Panc1 (cell line): ENCODE measurements at regions not wholly inside any gene's neighbourhood (a gene's known extent, or its start where the extent isn't known, plus 50 kb on each side); places are given as distances from the start of the nearest gene placed in this dataset.

Source experiments
- ATAC-seq: fragments of 200-7000 bp; cut with Tn5 transposase; 2 replicates; pipeline ENCODE4 v1.9.1; 2020; ENCODE audit warnings: mild to moderate bottlenecking, moderate library complexity
- BruUV-seq: library from RNA; stranded (reverse); fragments of 400-500 nt; replicated peaks from 2 replicates; lab custom pipeline; 2021; lab: Mats Ljungman, UMichigan
- CTCF ChIA-PET: fragments of 300-600 bp; sonication (Branson Sonifier 250); formaldehyde crosslinking; loops from one replicate; lab custom pipeline; 2022; ENCODE audit warnings: antibody characterized with exemption; lab: Charles Lee
- POLR2A ChIA-PET: fragments of 300-600 bp; sonication (Branson Sonifier 250); formaldehyde crosslinking; loops from one replicate; lab custom pipeline; 2022; ENCODE audit warnings: antibody characterized with exemption; lab: Charles Lee
- DNase-seq: peaks from one replicate; pipeline ENCODE4 v3.0.0-alpha.2; 2010; ENCODE audit warnings: low read depth, low spot score
- H3K27ac ChIP-seq: 2 replicates; pipeline ENCODE4 v1.5.1; 2011; ENCODE audit warnings: mild to moderate bottlenecking, low read length, inconsistent platforms
- H3K27me3 ChIP-seq: fragments of 200-500 bp; sonication (Bioruptor generic); 2 replicates; pipeline ENCODE4 v1.6.0; 2014; ENCODE audit warnings: low read length, inconsistent platforms; ENCODE audit not compliant: control insufficient read depth, insufficient read depth
- H3K36me3 ChIP-seq: fragments of 200-500 bp; sonication (Bioruptor generic); 2 replicates; pipeline ENCODE4 v1.5.1; 2014; ENCODE audit warnings: inconsistent platforms, mild to moderate bottlenecking, low read length, moderate library complexity; ENCODE audit not compliant: control insufficient read depth, insufficient read depth
- H3K4me1 ChIP-seq: 2 replicates; pipeline ENCODE4 v1.5.1; 2011; ENCODE audit warnings: inconsistent platforms, mild to moderate bottlenecking, low read length, moderate library complexity; ENCODE audit not compliant: control insufficient read depth, insufficient read depth
- H3K4me3 ChIP-seq, 2 experiments: 2 replicates each; pipeline ENCODE4 v1.5.1; 2011 to 2012; ENCODE audit warnings: low read depth in 2 of 2, low read length in 2 of 2, mild to moderate bottlenecking in 2 of 2, inconsistent platforms in 1 of 2, moderate library complexity in 1 of 2
- H3K9me3 ChIP-seq: fragments of 200-500 bp; sonication (Bioruptor generic); 2 replicates; pipeline ENCODE4 v1.5.1; 2014; ENCODE audit warnings: low read depth, mild to moderate bottlenecking, inconsistent platforms, low read length, moderate library complexity; ENCODE audit not compliant: control insufficient read depth, insufficient read depth
- CTCF ChIP-seq: fragments of 450-650 bp; IDR thresholded peaks from 2 replicates; pipeline ENCODE4 v1.5.1; 2017; ENCODE audit warnings: mild to moderate bottlenecking
- POLR2AphosphoS5 ChIP-seq: IDR thresholded peaks from 2 replicates; pipeline ENCODE4 v1.6.1; 2012; ENCODE audit warnings: mild to moderate bottlenecking, low read depth, low read length, moderate library complexity
- REST ChIP-seq, 2 experiments: IDR thresholded peaks; 2 replicates each; pipeline ENCODE4 v1.6.1; 2011 to 2012; ENCODE audit warnings: low read depth in 2 of 2, control low read depth in 1 of 2, low read length in 1 of 2, mild to moderate bottlenecking in 1 of 2, moderate library complexity in 1 of 2; ENCODE audit not compliant: insufficient read depth in 1 of 2
- SIN3A ChIP-seq: IDR thresholded peaks from 2 replicates; pipeline ENCODE4 v1.6.1; 2012; ENCODE audit warnings: low read depth, mild to moderate bottlenecking, low read length, moderate library complexity, borderline replicate concordance; ENCODE audit not compliant: insufficient read depth
- TCF7L2 ChIP-seq: IDR thresholded peaks from 2 replicates; pipeline ENCODE4 v1.6.1; 2011; ENCODE audit warnings: mild to moderate bottlenecking, low read depth, low read length, inconsistent platforms
- in situ Hi-C: cut with HindIII; loops from 2 replicates; pipeline ENCODE4 v1.10.0; 2016; ENCODE audit warnings: low sequenced_read_pairs, low pct_unique_long_range_greater_than_20kb
- intact Hi-C: fragments of 100-400 bp; cut with micrococcal nuclease; formaldehyde crosslinking; loops from one replicate; pipeline ENCODE4 v1.10.0; 2022; ENCODE audit not compliant: unreplicated experiment

GRCh38 chr3:74269689-74270088, 344.8 kb downstream of the CNTN3 start:
- Histone ChIP-seq H3K4me3 (no peak overlapping the region), H3K4me1 (no peaks in the 10 kb centered on the region), H3K9me3 (no peaks in the 10 kb centered on the region), H3K27me3 (no peaks in the 10 kb centered on the region), H3K27ac (no peak overlapping the region), H3K36me3 (no peaks in the 10 kb centered on the region)
- ChIA-PET POLR2A (no interaction called here), CTCF (no interaction called here)
- ATAC-seq (no peak), DNase-seq (no peak)
- in situ Hi-C loops: no loop called here
- intact Hi-C loops: no loop called here
- BruUV-seq: no TSS peak
- TF ChIP-seq SIN3A (no peak), REST (IDR thresholded peaks at IDR 0.05; ENCODE audit: insufficient read depth in 1 of 2, low read depth in 2 of 2, low read length in 1 of 2) (no peak), TCF7L2 (no peak), POLR2AphosphoS5 (no peak), CTCF (no peak)

- ATAC-seq (no peak), DNase-seq (no peak)
- in situ Hi-C loops (no loop called here), intact Hi-C loops (no loop called here)
- BruUV-seq: no TSS peak
- TF ChIP-seq TCF7L2 (no peak), SIN3A (no peak), REST (IDR thresholded peaks at IDR 0.05; ENCODE audit: insufficient read depth in 1 of 2, low read depth in 2 of 2, low read length in 1 of 2) (no peak), CTCF (no peak), POLR2AphosphoS5 (no peak)
- H3K27ac ChIP-seq: no peak overlapping the region
- no peaks in the 10 kb centered on the region for H3K4me1 ChIP-seq
- ChIA-PET POLR2A (no interaction called here), CTCF (no interaction called here)
- H3K27me3 ChIP-seq: no peaks in the 10 kb centered on the region
- no peaks in the 10 kb centered on the region for H3K9me3 ChIP-seq
- H3K36me3 ChIP-seq: no peaks in the 10 kb centered on the region
- H3K4me3 ChIP-seq: no peak overlapping the region
Measured at GRCh38 chr3:74268753-74269152, 345.7 kb downstream of the CNTN3 start.
